Esophagus squamous epithelium (tissue), 4 donors: ENCODE measurements at regions not wholly inside any gene's neighbourhood (a gene's known extent, or its start where the extent isn't known, plus 50 kb on each side); places are given as distances from the start of the nearest gene placed in this dataset.

Source experiments
- POLR2A ChIP-seq, 4 donors: fragments of 450-650 bp; IDR thresholded peaks; one replicate each; pipeline ENCODE4 v1.6.1; 2017; ENCODE audit warnings: antibody characterized with exemption in 4 of 4, mild to moderate bottlenecking in 4 of 4, moderate library complexity in 3 of 4
- TF ChIP-seq, protein P1 (sequence below), 6 experiments: fragments of 450-650 bp in 4 of 6; fragments of 200-600 bp in 2 of 6; sonication (generic) in 2 of 6; IDR thresholded peaks; one replicate each; pipeline ENCODE4 v1.5.1; 2016 to 2019; ENCODE audit warnings: antibody characterized with exemption in 6 of 6, mild to moderate bottlenecking in 4 of 6, moderate library complexity in 4 of 6

DNA sequence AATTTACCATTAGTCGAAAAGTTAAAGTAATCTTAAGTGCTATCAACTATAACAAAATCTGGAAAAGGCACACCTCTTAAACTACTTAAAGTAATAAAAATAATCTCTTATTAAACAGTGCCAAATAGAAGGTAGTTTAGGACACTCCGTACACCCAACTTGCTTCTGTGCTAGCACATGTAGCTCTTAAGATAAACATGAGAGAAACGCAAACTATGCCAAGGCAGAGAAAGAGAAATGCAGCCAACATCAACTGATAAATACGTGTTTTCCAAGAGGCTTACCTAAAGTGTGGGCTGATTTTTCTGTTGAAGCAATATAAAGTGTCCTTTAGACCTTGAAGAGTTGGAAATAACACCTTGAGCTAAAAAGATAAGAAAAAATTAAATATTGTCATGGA is 480.6 kb upstream of the DAB2 start:
- TF ChIP-seq, protein P1, sequence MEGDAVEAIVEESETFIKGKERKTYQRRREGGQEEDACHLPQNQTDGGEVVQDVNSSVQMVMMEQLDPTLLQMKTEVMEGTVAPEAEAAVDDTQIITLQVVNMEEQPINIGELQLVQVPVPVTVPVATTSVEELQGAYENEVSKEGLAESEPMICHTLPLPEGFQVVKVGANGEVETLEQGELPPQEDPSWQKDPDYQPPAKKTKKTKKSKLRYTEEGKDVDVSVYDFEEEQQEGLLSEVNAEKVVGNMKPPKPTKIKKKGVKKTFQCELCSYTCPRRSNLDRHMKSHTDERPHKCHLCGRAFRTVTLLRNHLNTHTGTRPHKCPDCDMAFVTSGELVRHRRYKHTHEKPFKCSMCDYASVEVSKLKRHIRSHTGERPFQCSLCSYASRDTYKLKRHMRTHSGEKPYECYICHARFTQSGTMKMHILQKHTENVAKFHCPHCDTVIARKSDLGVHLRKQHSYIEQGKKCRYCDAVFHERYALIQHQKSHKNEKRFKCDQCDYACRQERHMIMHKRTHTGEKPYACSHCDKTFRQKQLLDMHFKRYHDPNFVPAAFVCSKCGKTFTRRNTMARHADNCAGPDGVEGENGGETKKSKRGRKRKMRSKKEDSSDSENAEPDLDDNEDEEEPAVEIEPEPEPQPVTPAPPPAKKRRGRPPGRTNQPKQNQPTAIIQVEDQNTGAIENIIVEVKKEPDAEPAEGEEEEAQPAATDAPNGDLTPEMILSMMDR (IDR thresholded peaks at IDR 0.05), result no peak
- no peak for TF ChIP-seq POLR2A (IDR thresholded peaks at IDR 0.05)
